ENCODE measurements at regions not wholly inside any gene's neighbourhood (a gene's known extent, or its start where the extent isn't known, plus 50 kb on each side); places are given as distances from the start of the nearest gene placed in this dataset.

- no peak for TF ChIP-seq CTCF (conservative IDR thresholded peaks at IDR 0.05; ENCODE audit: low read depth, low read length)
- no peak for TF ChIP-seq EZH2phosphoT487 (IDR thresholded peaks at IDR 0.05; ENCODE audit: borderline replicate concordance, low read length)
- TF ChIP-seq EZH2 (IDR thresholded peaks at IDR 0.05; ENCODE audit: low read length, unreplicated experiment), result no peak
Measured at GRCh38 chr10:59004392-59004791, 172.1 kb upstream of the PHYHIPL start.

Measured in PC-3 (cell line).